ENCODE measurements at regions not wholly inside any gene's neighbourhood (a gene's known extent, or its start where the extent isn't known, plus 50 kb on each side); places are given as distances from the start of the nearest gene placed in this dataset.

DNA sequence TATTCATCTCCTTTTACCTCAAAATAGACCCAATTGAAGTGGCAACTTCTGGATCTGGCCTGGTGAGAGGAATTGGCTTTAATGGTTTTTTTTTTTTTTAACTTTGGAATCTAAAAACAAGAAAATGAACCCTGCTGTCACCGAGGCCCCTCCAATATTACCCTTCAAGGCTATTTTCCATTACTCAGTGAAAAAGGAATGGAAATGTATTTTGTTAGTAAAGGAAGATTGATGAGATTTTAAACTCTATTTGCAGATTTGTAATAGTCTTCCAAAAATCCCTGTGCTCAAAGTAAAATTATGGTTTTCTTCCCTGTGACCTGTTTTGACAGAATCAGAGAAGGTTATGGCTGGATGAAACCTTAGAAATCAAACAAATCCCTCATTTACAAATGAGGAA is 102.9 kb downstream of the TMEM170B start:
- no peak overlapping the region for H3K4me3 Mint-ChIP-seq
- H3K27me3 Mint-ChIP-seq (ENCODE audit: low read depth) = no peaks in the 10 kb centered on the region
- H3K27ac Mint-ChIP-seq (ENCODE audit: unreplicated experiment) = no peak overlapping the region
- H3K9me3 Mint-ChIP-seq = peaks cover 4% of the 10 kb centered on the region
- TF ChIP-seq CTCF (conservative IDR thresholded peaks at IDR 0.05) = no peak
- H3K36me3 Mint-ChIP-seq (ENCODE audit: low read depth) = no peaks in the 10 kb centered on the region
- peaks cover 3% of the 10 kb centered on the region for H3K4me1 Mint-ChIP-seq
- no peak for DNase-seq (ENCODE audit: low read depth, low spot score)

GRCh38 chr6:11644071-11644470 is 106.5 kb downstream of the TMEM170B start:
- H3K36me3 Mint-ChIP-seq (ENCODE audit: low read depth) = peaks cover 2% of the 10 kb centered on the region
- H3K27me3 Mint-ChIP-seq (ENCODE audit: low read depth) = no peaks in the 10 kb centered on the region
- peaks cover 3% of the 10 kb centered on the region for H3K4me1 Mint-ChIP-seq
- H3K27ac Mint-ChIP-seq (ENCODE audit: unreplicated experiment) = no peak overlapping the region
- H3K4me3 Mint-ChIP-seq = no peak overlapping the region
- no peak for DNase-seq (ENCODE audit: low read depth, low spot score)
- H3K9me3 Mint-ChIP-seq = peaks cover 9% of the 10 kb centered on the region
- no peak for TF ChIP-seq CTCF (conservative IDR thresholded peaks at IDR 0.05)

- no peak for TF ChIP-seq CTCF (conservative IDR thresholded peaks at IDR 0.05)
- H3K4me1 Mint-ChIP-seq = peaks cover 8% of the 10 kb centered on the region
- no peaks in the 10 kb centered on the region for H3K27me3 Mint-ChIP-seq (ENCODE audit: low read depth)
- H3K9me3 Mint-ChIP-seq = peaks cover 9% of the 10 kb centered on the region
- H3K36me3 Mint-ChIP-seq (ENCODE audit: low read depth) = peaks cover 2% of the 10 kb centered on the region
- no peak overlapping the region for H3K27ac Mint-ChIP-seq (ENCODE audit: unreplicated experiment)
- no peak for DNase-seq (ENCODE audit: low read depth, low spot score)
- H3K4me3 Mint-ChIP-seq = no peak overlapping the region
Measured at GRCh38 chr6:11644601-11645000, 107.1 kb downstream of the TMEM170B start.

- no peak for DNase-seq (ENCODE audit: low read depth, low spot score)
- peaks cover 9% of the 10 kb centered on the region for H3K9me3 Mint-ChIP-seq
- no peak overlapping the region for H3K27ac Mint-ChIP-seq (ENCODE audit: unreplicated experiment)
- no peaks in the 10 kb centered on the region for H3K27me3 Mint-ChIP-seq (ENCODE audit: low read depth)
- peaks cover 2% of the 10 kb centered on the region for H3K36me3 Mint-ChIP-seq (ENCODE audit: low read depth)
- no peak overlapping the region for H3K4me3 Mint-ChIP-seq
- no peak for TF ChIP-seq CTCF (conservative IDR thresholded peaks at IDR 0.05)
- peaks cover 12% of the 10 kb centered on the region for H3K4me1 Mint-ChIP-seq
Measured at GRCh38 chr6:11645016-11645415, 107.5 kb downstream of the TMEM170B start.

DNA sequence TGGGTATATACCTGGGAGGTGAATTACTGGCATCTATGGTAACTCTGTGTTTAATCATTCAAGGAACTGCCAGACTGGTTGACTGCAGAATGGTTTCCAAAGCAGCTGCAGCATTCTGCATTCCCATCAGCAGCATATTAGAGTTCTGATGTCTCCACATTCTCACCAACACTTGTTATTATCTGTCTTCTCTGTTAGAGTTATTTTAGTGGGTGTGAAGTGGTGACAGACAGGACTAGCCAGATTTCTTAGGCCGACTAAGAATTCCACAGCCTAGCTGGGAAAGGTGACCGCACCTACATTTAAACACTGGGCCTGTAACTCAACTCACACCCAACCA is 110.9 kb downstream of the TMEM170B start:
- Mint-ChIP-seq H3K36me3 (ENCODE audit: low read depth) (peaks cover 2% of the 10 kb centered on the region), H3K27me3 (ENCODE audit: low read depth) (no peaks in the 10 kb centered on the region), H3K27ac (ENCODE audit: unreplicated experiment) (no peak overlapping the region), H3K4me3 (no peak overlapping the region), H3K4me1 (peaks cover 36% of the 10 kb centered on the region), H3K9me3 (peaks cover 5% of the 10 kb centered on the region)
- DNase-seq (ENCODE audit: low read depth, low spot score) = no peak
- TF ChIP-seq CTCF (conservative IDR thresholded peaks at IDR 0.05) = no peak

GRCh38 chr6:11648889-11649288 is 111.3 kb downstream of the TMEM170B start:
- Mint-ChIP-seq H3K27ac (ENCODE audit: unreplicated experiment) (no peak overlapping the region), H3K27me3 (ENCODE audit: low read depth) (no peaks in the 10 kb centered on the region)
- TF ChIP-seq CTCF (conservative IDR thresholded peaks at IDR 0.05) = no peak

More at GRCh38 chr6:11648889-11649288, 111.3 kb downstream of the TMEM170B start:
- no peak for DNase-seq (ENCODE audit: low read depth, low spot score)
- Mint-ChIP-seq H3K4me3 (no peak overlapping the region), H3K9me3 (peaks cover 5% of the 10 kb centered on the region), H3K4me1 (peaks cover 41% of the 10 kb centered on the region), H3K36me3 (ENCODE audit: low read depth) (peaks cover 2% of the 10 kb centered on the region)
